B cell (primary cell): ENCODE measurements at regions not wholly inside any gene's neighbourhood (a gene's known extent, or its start where the extent isn't known, plus 50 kb on each side); places are given as distances from the start of the nearest gene placed in this dataset.
"Not testable (repeated sequence)": the region's sequence is repeated elsewhere in the genome, so short reads cannot be mapped to it uniquely, and the experiment has no call there.

Source experiments
- ATAC-seq: fragments of 200-7000 bp; cut with Tn5 transposase; one replicate; pipeline ENCODE4 v1.10.0; 2021; ENCODE audit warnings: low read depth, mild to moderate bottlenecking, moderate number of reproducible peaks, moderate library complexity
- CTCF ChIA-PET: fragments of 350-600 bp; sonication (Branson Sonifier 250); formaldehyde crosslinking; loops from one replicate; lab custom pipeline; 2021; ENCODE audit warnings: antibody characterized with exemption, inconsistent platforms; lab: Charles Lee
- POLR2A ChIA-PET: fragments of 350-600 bp; sonication (Branson Sonifier 250); formaldehyde crosslinking; loops from one replicate; lab custom pipeline; 2021; ENCODE audit warnings: antibody characterized with exemption; lab: Charles Lee
- DNase-seq: peaks from one replicate; pipeline ENCODE4 v3.0.0; 2013
- H2AFZ ChIP-seq: 2 replicates; pipeline ENCODE4 v1.6.1; 2012; ENCODE audit warnings: mild to moderate bottlenecking, low read depth, low read length; ENCODE audit not compliant: insufficient read depth, poor library complexity, severe bottlenecking
- H3K27ac ChIP-seq, 2 donors: 1 replicate in 1 of 2; 2 replicates in 1 of 2; pipeline ENCODE4 v1.5.1; 2012 to 2013; ENCODE audit warnings: low read length in 2 of 2, mild to moderate bottlenecking in 2 of 2, moderate library complexity in 1 of 2
- H3K27me3 ChIP-seq, 4 experiments: fragments of 200-600 bp in 1 of 4; sonication (generic) in 1 of 4; replicated peaks in 1 of 4; 1 replicate in 2 of 4; 2 replicates in 2 of 4; pipeline versions ENCODE4 v1.6.1 to v1.7.0; 2013 to 2016; ENCODE audit warnings: low read length in 3 of 4, mild to moderate bottlenecking in 2 of 4, mixed read lengths in 1 of 4, moderate library complexity in 1 of 4; ENCODE audit not compliant: insufficient read depth in 4 of 4, control insufficient read depth in 3 of 4; ENCODE audit errors: control extremely low read depth in 1 of 4
- H3K36me3 ChIP-seq, 2 experiments: replicated peaks in 1 of 2; 1 replicate in 1 of 2; 2 replicates in 1 of 2; pipeline versions ENCODE4 v1.6.1 to v1.7.1; 2013; ENCODE audit warnings: low read length in 1 of 2; ENCODE audit not compliant: insufficient read depth in 2 of 2, control insufficient read depth in 1 of 2; ENCODE audit errors: control extremely low read depth in 1 of 2, extremely low read depth in 1 of 2
- H3K4me1 ChIP-seq, 2 donors: fragments of 200-600 bp in 1 of 2; sonication (generic) in 1 of 2; 1 replicate in 1 of 2; 2 replicates in 1 of 2; pipeline versions ENCODE4 v1.5.1 to v1.6.1; 2013 to 2017; ENCODE audit warnings: low read length in 2 of 2; ENCODE audit not compliant: control insufficient read depth in 2 of 2, insufficient read depth in 2 of 2
- H3K4me2 ChIP-seq: replicated peaks from 2 replicates; pipeline ENCODE3; 2012; ENCODE audit warnings: mild to moderate bottlenecking, low read depth, low read length; ENCODE audit not compliant: poor library complexity, severe bottlenecking
- H3K4me3 ChIP-seq, 5 experiments: fragments of 200-600 bp in 1 of 5; sonication (generic) in 1 of 5; 1 replicate in 3 of 5; 2 replicates in 2 of 5; pipeline versions ENCODE4 v1.5.1 to v1.7.0; 2011 to 2016; ENCODE audit warnings: low read length in 4 of 5, mild to moderate bottlenecking in 4 of 5, low read depth in 2 of 5, control low read depth in 1 of 5, moderate library complexity in 1 of 5; ENCODE audit not compliant: insufficient read depth in 1 of 5; ENCODE audit errors: control extremely low read depth in 1 of 5, extremely low read depth in 1 of 5
- H3K79me2 ChIP-seq: fragments of 200-600 bp; sonication (generic); one replicate; pipeline ENCODE4 v1.6.0; 2016; ENCODE audit warnings: low read length; ENCODE audit not compliant: control insufficient read depth, insufficient read depth
- H3K9ac ChIP-seq: fragments of 200-600 bp; sonication (generic); 2 replicates; pipeline ENCODE4 v1.6.1; 2017; ENCODE audit warnings: mild to moderate bottlenecking, low read length, moderate library complexity
- H3K9me3 ChIP-seq, 3 donors: one replicate each; pipeline versions ENCODE4 v1.6.1 to v1.7.1; 2013; ENCODE audit warnings: low read length in 2 of 3; ENCODE audit not compliant: control insufficient read depth in 2 of 3, insufficient read depth in 1 of 3; ENCODE audit errors: control extremely low read depth in 1 of 3
- H4K20me1 ChIP-seq: 2 replicates; pipeline ENCODE4 v1.6.0; 2012; ENCODE audit warnings: mild to moderate bottlenecking, low read length; ENCODE audit not compliant: insufficient read depth, control insufficient read depth, poor library complexity, severe bottlenecking
- H3K27ac Mint-ChIP-seq: one replicate; pipeline ENCODE4 v1.8.0; 2021; ENCODE audit warnings: mixed read lengths
- H3K27me3 Mint-ChIP-seq: one replicate; pipeline ENCODE4 v1.8.0; 2021; ENCODE audit warnings: mixed read lengths
- H3K4me1 Mint-ChIP-seq: one replicate; pipeline ENCODE4 v1.8.0; 2021; ENCODE audit warnings: mixed read lengths
- H3K4me3 Mint-ChIP-seq: one replicate; pipeline ENCODE4 v1.8.0; 2021; ENCODE audit warnings: mixed read lengths
- H3K9me3 Mint-ChIP-seq: one replicate; pipeline ENCODE4 v1.8.0; 2022; ENCODE audit warnings: mixed read lengths; ENCODE audit not compliant: insufficient read depth
- CTCF ChIP-seq: fragments of 200-600 bp; IDR thresholded peaks from one replicate; pipeline ENCODE4 v1.8.0; 2022; ENCODE audit warnings: antibody characterized with exemption, mild to moderate bottlenecking
- EZH2 ChIP-seq: IDR thresholded peaks from 2 replicates; pipeline ENCODE4 v1.6.1; 2012; ENCODE audit warnings: borderline replicate concordance, low read depth, mild to moderate bottlenecking, moderate library complexity, low read length; ENCODE audit not compliant: insufficient read depth, poor library complexity, severe bottlenecking
- WGBS: methylation state at CpG from one replicate; pipeline ENCODE4 v1.1.5; 2013; ENCODE audit warnings: missing lambda C conversion rate; ENCODE audit not compliant: insufficient coverage; 5-methylcytosine and 5-hydroxymethylcytosine counted together
- intact Hi-C: fragments of 100-400 bp; cut with micrococcal nuclease; formaldehyde crosslinking; loops from one replicate; pipeline ENCODE4 v1.10.0; 2022

DNA sequence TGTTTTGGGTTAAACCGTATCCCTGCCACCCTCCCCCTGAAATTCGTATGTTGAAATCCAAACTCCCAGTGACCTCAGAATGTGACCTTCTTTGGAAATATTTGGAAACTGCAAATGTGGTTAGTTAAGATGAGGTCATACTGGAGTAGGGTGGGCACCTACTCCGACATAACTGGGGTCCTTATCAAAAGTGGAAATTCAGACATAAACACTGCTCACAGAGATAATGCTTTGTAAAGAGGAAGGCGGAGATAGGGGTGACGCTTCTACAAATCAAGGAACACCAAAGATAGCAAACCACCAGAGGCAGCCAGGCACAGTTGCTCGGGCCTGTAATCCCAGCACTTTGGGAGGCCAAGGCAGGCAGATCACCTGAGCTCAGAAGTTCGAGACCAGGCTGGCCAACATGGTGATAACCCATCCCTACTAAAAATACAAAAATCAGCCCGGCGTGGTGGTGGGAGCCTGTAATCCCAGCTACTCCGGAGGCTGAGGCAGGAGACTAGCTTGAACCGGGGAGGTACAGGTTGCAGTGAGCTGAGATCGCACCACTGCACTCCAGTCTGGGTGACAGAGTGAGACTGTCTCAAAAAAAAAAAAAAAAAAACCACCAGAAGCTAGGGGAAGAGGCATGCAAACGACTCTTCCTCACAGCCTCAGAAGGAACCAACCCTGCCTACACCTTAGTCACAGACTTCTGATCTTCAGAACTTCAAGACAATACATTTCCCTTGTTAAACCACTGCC lies 51.1 kb upstream of the CHD2 start:
- peak overlapping the region in 2 of 5 experiments; percentile 17 to 43 for H3K4me3 ChIP-seq
- intact Hi-C loops = loop anchor here (1.0 kb wide), 3 partner anchors 17 to 40 kb away; no protein-coding TSS in a partner anchor
- ATAC-seq (peak; percentile 90), DNase-seq (peak; percentile 81)
- Mint-ChIP-seq H3K9me3 (no peaks in the 10 kb centered on the region), H3K27me3 (no peaks in the 10 kb centered on the region), H3K4me1 (peaks cover 65% of the 10 kb centered on the region), H3K4me3 (peak overlapping the region; percentile 33), H3K27ac (peak overlapping the region; percentile 93)
- peaks cover 67 to 70% of the 10 kb centered on the region in 2 donors for H3K4me1 ChIP-seq
- 21% methylated on average over 8 of the region's 13 CpGs for WGBS
- CTCF ChIA-PET = interaction anchor here (0.6 to 2.6 kb wide), 7 partner anchors 11 to 68 kb away, joined by 3 to 16 read pairs (median 7); partner anchors contain the start of gene CHD2
- no peaks in the 10 kb centered on the region for H4K20me1 ChIP-seq
- H3K9ac ChIP-seq = peak overlapping the region; percentile 51
- H3K4me2 ChIP-seq = peak overlapping the region; percentile 62
- POLR2A ChIA-PET = interaction anchor here (0.6 to 11.7 kb wide), 10 partner anchors 9 to 63 kb away, joined by 3 to 84 read pairs (median 5); partner anchors contain the start of gene CHD2
- H2AFZ ChIP-seq = peak overlapping the region; percentile 47
- no peaks in the 10 kb centered on the region for H3K27me3 ChIP-seq
- peaks cover 29% of the 10 kb centered on the region for H3K79me2 ChIP-seq
- TF ChIP-seq CTCF (no peak), EZH2 (no peak)
- H3K27ac ChIP-seq = peak overlapping the region; percentile 51 to 78
- no peaks in the 10 kb centered on the region for H3K36me3 ChIP-seq
- peaks cover 0 to 15% (median 0%) of the 10 kb centered on the region in 3 donors for H3K9me3 ChIP-seq

- H3K9me3 Mint-ChIP-seq, intact Hi-C loops: not testable (repeated sequence)
- peaks cover 59 to 60% of the 10 kb centered on the region in 2 donors for H3K4me1 ChIP-seq
These were observed 49.9 kb upstream of the CHD2 start for GRCh38 chr15:92850218-92850617.

More at GRCh38 chr15:92850218-92850617, 49.9 kb upstream of the CHD2 start:
- CTCF ChIA-PET = interaction anchor here (0.7 to 2.6 kb wide), 6 partner anchors 18 to 67 kb away, joined by 3 to 16 read pairs (median 6); no protein-coding TSS in a partner anchor
- H3K9ac ChIP-seq, H3K36me3 ChIP-seq, H3K27me3 Mint-ChIP-seq, H4K20me1 ChIP-seq, H3K4me3 ChIP-seq, ATAC-seq, H3K27me3 ChIP-seq, H2AFZ ChIP-seq, DNase-seq: not testable (repeated sequence)
- POLR2A ChIA-PET = interaction anchor here (0.7 to 11.7 kb wide), 10 partner anchors 8 to 50 kb away, joined by 3 to 84 read pairs (median 6); partner anchors contain the start of gene CHD2
- Histone ChIP-seq H3K27ac (peak overlapping the region; percentile 51 to 78), H3K9me3 (peaks cover 0 to 15% (median 0%) of the 10 kb centered on the region in 3 donors), H3K4me2 (peak overlapping the region; percentile 62), H3K79me2 (peaks cover 29% of the 10 kb centered on the region)
- peaks cover 60% of the 10 kb centered on the region for H3K4me1 Mint-ChIP-seq
- peak overlapping the region; percentile 93 for H3K27ac Mint-ChIP-seq
- no CpG with 5 or more reads among the region's 3 CpGs for WGBS
- peak overlapping the region; percentile 54 for H3K4me3 Mint-ChIP-seq
